Hepatocyte (in vitro differentiated cells): ENCODE measurements at regions not wholly inside any gene's neighbourhood (a gene's known extent, or its start where the extent isn't known, plus 50 kb on each side); places are given as distances from the start of the nearest gene placed in this dataset.

Experiments
- CTCF ChIP-seq: fragments of 200-600 bp; sonication (generic); IDR thresholded peaks from 2 replicates; pipeline ENCODE4 v1.5.1; 2016; ENCODE audit warnings: antibody characterized with exemption, mild to moderate bottlenecking; ENCODE audit not compliant: poor library complexity
- EZH2phosphoT487 ChIP-seq: fragments of 200-600 bp; sonication (generic); IDR thresholded peaks from one replicate; pipeline ENCODE4 v1.6.1; 2018; ENCODE audit warnings: antibody characterized with exemption, mild to moderate bottlenecking, low read depth, moderate library complexity; ENCODE audit not compliant: unreplicated experiment, severe bottlenecking

DNA sequence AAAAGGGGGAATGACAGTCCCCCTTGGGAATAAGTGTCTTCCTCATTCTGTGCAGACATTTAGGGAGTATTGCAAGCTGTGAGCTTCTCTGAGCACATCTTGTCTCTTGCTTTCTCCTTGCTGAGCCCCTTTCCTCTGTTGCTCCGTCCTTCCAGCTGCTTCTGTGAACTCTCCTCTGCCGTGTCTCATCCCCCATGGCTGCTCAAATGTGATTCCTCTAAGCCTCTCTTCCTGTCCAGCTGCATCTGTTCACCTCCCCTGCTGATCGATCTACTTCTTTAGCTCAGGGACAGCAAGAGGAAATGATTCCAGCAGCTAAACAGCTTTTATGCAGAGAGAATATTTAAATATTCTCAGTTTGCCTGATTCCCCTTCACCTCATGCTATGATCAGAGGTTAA is 328.0 kb upstream of the DNAJC19 start:
- no peak for TF ChIP-seq EZH2phosphoT487
- TF ChIP-seq CTCF = no peak
